ENCODE measurements at regions not wholly inside any gene's neighbourhood (a gene's known extent, or its start where the extent isn't known, plus 50 kb on each side); places are given as distances from the start of the nearest gene placed in this dataset.

DNA sequence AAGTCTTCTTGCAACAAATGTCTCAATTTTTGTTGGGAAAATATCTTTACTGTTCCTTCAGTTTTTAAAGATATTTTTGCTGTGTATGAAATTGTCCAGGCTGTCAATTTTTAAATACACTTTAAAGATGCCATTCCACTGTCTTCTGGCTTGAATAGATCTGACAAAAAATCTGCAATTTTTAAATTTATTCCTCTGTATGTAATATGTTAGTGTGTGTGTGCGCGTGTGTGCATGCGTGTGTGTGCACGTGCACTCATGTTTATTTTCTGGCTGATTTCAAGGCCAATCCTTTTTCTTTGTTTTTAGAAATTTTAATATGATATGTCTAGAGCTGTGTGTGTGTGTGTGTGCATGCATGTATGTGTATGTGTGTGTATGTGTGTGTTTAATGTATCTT is 263.2 kb upstream of the SESN3 start:
- TF ChIP-seq, protein P1, sequence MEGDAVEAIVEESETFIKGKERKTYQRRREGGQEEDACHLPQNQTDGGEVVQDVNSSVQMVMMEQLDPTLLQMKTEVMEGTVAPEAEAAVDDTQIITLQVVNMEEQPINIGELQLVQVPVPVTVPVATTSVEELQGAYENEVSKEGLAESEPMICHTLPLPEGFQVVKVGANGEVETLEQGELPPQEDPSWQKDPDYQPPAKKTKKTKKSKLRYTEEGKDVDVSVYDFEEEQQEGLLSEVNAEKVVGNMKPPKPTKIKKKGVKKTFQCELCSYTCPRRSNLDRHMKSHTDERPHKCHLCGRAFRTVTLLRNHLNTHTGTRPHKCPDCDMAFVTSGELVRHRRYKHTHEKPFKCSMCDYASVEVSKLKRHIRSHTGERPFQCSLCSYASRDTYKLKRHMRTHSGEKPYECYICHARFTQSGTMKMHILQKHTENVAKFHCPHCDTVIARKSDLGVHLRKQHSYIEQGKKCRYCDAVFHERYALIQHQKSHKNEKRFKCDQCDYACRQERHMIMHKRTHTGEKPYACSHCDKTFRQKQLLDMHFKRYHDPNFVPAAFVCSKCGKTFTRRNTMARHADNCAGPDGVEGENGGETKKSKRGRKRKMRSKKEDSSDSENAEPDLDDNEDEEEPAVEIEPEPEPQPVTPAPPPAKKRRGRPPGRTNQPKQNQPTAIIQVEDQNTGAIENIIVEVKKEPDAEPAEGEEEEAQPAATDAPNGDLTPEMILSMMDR (IDR thresholded peaks at IDR 0.05; ENCODE audit: poor library complexity), result no peak
- no peak for TF ChIP-seq EZH2phosphoT487 (IDR thresholded peaks at IDR 0.05; ENCODE audit: low read depth, severe bottlenecking, unreplicated experiment)
